ENCODE measurements at regions not wholly inside any gene's neighbourhood (a gene's known extent, or its start where the extent isn't known, plus 50 kb on each side); places are given as distances from the start of the nearest gene placed in this dataset.

DNA sequence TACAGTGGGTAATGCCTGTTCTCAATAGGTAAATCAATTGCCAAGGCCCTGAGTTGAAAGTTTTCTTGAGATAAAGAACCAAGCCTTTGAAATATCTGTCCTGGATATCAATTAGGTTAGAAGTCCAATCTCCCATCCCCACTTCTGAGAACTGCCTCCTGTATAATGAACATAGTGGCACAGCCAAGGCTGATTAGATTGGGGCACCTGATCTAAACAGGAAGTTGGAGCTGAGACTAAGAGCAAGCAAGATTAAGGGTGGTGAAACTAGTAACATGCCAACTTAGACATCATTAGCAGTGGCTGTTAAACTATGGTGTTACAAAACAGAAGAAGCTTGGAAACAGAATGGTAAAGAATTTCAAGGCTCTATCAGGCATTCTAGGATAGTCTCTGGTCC is 137.7 kb upstream of the TMEM108 start:
- no peak for DNase-seq (ENCODE audit: extremely low read depth in 1 of 2, low read depth in 1 of 2)

DNA sequence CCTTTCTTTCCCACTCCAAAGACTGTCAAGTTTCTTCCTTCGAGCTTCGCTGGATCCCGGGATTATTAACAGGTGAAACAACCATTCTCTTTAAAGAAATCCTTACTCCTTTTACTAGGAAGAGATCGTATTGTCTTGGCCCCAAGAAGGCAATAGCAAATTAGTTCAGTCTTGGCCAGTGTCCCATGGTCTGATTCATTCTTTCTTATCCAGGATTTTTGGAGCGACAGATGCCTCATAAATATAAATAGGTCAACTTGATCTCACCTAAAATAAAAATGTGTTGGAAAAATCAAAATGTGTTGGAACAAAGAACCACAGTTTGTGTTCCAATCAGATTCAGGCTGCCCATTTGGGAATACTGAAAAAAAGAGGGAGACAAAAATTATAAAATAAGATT is 140.1 kb upstream of the TMEM108 start:
- DNase-seq (ENCODE audit: extremely low read depth in 1 of 2, low read depth in 1 of 2), result no peak

DNA sequence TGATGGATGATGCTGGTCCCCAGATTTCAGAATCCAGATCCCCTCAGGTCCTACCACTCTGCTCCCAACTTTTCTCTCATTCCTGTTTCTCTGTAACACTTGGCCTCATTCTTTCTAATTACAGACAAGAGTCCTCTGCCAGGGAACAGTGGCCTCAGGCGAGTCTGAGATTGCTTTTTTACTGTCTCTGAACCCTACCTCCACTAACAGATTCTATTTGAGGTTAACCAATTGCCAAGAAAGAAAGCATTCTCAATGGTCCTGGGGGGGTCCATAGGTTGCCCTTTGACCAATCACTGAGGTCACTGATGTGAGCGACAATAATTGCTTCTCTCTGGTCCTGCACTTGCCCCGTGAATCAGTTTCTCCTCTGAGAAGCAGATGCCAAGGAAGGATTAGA is 145.2 kb upstream of the TMEM108 start:
- DNase-seq (ENCODE audit: extremely low read depth in 1 of 2, low read depth in 1 of 2), result no peak

DNA sequence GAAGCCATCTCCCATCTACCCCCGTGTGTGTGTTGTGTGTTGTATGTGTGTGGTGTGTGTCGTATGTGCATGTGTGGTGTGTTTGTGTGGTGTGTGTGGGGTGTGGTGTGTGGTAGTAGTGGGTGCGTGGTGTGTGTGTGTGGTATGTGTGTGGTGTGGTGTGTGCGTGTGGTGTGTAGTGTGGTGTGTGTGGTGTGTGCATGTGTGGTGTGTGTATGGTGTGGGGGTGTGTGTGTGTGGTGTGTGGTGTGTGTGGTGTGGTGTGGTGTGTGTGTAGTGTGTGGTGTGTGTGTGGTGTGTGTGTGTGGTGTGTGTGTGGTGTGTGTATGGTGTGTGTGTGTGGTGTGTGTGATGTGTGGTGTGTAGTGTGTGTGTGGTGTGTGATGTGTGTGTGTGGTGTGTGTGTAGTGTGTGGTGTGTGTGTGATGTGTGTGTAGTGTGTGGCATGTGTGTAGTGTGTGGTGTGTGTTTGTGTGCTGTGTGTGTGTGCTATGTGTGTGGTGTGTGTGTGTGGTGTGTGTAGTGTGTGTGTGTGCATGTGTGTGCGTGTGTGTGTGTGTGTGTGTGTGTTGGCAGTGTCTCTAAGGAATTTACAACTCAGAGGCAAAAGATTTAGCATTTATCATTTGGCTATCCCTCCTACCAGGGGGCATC is 156.3 kb upstream of the TMEM108 start:
- no peak for DNase-seq (ENCODE audit: extremely low read depth in 1 of 2, low read depth in 1 of 2)

DNA sequence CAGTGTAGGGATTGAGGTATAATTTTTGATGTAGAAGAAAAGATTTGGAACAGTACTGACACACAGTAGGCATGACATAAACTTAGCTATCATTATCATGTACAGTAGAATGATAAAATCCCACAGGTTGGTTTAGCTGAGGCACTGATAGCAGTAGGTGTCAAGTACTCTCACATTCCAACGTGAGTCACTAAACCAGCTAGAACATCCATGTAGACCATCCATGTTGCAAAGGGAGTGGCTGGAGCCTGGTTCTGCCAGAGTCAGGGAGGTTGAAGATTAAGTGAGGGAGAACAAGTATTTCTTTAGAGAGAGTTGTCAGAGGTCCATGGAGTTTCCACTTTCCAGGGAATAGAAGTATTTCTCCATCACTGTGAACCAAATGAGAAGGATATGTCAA is 157.2 kb upstream of the TMEM108 start:
- no peak for DNase-seq (ENCODE audit: extremely low read depth in 1 of 2, low read depth in 1 of 2)

DNA sequence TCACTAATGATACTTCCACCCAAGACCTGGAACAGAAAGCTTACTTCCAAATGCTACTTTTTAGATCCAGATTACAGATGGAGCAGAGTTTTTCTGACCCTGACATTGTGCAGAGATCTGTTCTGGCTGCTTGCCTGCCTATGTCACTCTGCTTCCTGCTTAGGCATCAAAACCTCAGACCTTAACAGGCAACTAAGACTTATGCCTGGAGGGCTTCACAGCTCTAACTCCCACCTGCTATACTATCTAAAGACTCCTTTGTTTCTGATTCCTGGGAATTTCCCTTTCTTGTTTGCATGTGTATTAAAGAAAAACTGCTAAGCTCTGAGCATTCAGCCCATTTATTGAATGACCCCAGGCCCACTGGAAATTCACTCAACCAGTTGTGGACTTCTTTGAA is 157.4 kb upstream of the NPHP3 start:
- no peak for DNase-seq (ENCODE audit: extremely low read depth in 1 of 2, low read depth in 1 of 2)

DNA sequence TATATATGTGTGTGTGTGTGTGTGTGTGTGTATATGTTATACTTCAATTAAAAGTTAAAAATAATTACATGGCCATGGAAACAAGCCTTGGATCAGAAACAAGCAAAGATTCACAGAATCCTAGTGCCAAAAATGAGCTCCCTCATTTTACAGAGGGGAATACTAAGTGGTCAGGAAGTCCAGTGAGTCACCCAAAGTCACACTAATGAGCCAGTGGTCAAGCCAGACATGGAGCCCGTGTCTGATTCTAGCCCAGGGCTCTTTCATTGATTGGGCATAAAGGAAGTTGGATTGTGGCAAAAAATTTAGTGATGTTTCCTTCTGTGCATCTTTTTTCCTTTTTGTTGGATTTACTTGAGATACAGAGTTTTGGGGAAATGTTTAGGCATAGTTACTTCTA is 152.5 kb upstream of the NPHP3 start:
- DNase-seq (ENCODE audit: extremely low read depth in 1 of 2, low read depth in 1 of 2), result no peak

DNA sequence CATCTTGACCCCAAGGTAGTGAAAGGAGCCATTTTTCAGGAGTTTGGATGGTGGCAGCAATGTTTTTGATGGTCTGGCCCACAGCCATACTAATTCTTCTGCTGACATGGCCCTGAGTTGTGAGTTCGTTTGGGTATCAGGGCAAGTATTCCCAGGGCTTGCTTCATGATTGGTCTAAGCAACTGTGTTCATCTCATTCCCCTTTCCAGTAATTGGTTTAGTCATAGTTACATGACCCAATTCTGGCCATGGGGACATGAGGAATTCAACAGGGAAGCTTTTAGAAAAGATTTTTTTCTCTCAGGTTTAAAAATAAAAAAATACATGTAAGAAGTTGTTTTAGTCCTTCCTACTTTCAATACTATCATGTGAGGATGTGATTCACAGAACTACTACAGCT is 150.5 kb upstream of the NPHP3 start:
- no peak for DNase-seq (ENCODE audit: extremely low read depth in 1 of 2, low read depth in 1 of 2)

DNA sequence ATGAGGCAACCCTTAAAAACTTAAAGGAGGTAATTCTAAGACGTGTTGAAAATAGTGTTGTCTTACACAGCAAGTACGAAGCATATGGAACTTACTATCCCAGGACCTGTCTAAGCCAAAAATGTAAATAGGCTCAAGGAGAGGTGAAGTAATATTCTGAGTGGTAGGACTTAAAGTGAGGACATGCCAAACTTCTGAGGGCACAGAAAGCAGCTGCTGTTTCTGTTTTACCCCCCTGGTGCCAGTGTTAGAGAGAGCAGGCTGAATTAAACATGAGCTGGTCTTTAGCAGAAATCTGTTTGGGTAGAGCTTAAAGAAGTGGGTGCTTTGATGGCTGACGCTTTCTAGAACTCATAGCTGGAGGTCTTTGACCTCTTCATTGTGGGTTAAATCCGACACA is 149.7 kb upstream of the NPHP3 start:
- no peak for DNase-seq (ENCODE audit: extremely low read depth in 1 of 2, low read depth in 1 of 2)

DNA sequence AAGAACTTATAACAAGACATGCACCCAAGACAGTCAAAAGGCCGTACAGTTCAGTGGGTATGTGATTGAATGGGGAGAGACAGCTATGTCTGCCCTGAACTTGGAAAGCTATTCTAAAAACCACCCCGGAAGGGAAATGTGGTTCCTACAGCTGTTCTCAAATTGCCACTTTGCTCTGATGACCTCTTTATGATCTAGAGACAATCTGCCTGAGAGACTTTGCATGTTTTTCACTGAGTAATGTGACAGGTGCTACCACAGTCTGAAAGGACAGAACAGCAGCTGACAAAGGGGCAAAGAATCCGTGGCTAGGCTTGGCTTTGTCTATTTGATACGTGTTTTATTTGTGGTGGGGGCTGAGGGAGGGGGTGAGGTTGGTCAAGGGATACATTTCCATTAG is 148.3 kb upstream of the NPHP3 start:
- DNase-seq (ENCODE audit: extremely low read depth in 1 of 2, low read depth in 1 of 2), result no peak

DNA sequence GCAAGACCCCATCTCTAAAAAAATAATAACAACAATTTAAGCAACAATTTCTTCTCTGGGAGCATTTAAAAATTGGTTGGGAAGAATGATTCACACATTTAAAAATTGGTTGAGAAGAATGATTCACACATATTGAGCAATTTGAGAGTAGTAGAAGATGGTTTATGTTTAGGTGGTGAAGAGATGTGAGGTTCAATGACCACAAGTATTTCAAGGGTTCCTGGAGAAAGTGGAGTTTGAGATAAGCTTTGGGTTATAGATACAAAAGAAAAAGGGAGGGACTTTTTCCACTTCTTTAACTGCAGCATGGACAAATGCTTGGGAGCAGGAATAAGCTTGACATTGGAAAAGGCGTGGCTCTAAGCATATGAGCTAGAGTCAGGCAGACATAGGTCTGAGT is 145.7 kb upstream of the NPHP3 start:
- DNase-seq (ENCODE audit: extremely low read depth in 1 of 2, low read depth in 1 of 2), result no peak

DNA sequence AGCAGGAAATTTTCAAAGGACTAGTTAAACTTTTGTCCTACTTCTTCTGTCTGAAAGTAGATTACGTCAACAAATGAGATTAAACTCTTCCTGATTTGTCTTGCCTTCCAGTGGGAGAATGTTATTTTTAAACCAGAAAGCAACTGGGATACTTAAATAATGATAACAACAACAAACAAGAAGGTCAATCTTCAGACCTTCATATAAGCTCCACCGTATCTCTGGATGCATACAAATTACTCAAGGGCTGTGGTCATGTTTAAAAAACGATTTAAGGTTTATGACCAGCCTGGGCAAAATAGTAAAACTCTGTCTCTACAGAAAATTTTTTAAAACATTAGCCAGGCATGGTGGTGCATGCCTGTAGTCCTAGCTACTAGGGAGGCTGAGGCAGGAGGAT is 145.3 kb upstream of the NPHP3 start:
- no peak for DNase-seq (ENCODE audit: extremely low read depth in 1 of 2, low read depth in 1 of 2)

DNA sequence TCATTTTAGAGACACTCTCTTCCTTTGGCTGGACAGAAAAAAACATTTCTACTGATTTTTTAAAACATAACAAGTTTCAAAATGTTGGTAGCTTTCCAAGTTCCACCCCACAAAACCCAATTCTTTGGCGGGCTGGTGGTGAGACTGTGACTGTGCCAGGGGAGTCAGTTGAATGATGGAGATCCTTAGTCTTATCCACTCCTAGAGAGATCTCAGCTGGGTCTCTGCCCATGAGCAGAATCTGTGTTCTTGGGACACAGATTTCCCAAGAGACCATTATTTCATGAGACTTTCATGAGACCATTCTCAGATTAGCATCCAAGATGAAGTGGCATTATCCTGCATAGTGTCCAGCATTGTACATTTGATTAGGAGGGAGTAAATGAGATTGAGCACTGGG is 135.1 kb upstream of the NPHP3 start:
- DNase-seq (ENCODE audit: extremely low read depth in 1 of 2, low read depth in 1 of 2), result no peak

DNA sequence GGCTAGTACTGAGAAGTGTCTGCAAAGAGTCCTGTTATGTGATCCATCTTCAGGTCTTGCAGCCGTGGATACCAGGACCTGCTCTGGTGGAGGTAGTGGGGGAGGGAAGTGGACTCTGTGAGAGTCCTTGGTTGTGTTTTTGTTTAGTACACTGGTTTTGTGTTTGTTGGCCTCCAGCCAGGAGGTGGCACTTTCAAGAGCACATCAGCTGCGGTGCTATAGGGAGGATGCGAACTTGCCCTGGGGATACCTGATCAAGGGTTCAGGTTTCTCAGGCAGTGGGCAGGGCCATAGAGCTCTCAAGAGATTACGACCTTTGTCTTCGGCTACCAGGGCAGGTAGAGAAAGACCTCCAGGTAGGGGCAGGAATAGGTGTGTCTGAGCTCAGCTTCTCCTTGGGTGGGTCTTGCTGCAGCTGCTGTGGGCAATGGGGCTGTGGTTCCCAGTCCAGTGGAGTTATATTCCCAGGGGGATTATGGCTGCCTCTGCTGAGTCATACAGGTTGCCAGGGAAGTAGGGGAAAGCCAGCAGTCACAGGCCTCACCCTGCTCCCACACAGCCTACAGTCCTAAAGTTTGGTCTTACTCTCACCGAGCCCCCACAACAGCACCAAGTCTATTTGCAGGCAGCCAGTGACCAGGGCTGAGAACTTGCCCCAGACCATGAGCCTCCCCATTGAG is 132.8 kb upstream of the NPHP3 start:
- DNase-seq (ENCODE audit: extremely low read depth in 1 of 2, low read depth in 1 of 2), result no peak

DNA sequence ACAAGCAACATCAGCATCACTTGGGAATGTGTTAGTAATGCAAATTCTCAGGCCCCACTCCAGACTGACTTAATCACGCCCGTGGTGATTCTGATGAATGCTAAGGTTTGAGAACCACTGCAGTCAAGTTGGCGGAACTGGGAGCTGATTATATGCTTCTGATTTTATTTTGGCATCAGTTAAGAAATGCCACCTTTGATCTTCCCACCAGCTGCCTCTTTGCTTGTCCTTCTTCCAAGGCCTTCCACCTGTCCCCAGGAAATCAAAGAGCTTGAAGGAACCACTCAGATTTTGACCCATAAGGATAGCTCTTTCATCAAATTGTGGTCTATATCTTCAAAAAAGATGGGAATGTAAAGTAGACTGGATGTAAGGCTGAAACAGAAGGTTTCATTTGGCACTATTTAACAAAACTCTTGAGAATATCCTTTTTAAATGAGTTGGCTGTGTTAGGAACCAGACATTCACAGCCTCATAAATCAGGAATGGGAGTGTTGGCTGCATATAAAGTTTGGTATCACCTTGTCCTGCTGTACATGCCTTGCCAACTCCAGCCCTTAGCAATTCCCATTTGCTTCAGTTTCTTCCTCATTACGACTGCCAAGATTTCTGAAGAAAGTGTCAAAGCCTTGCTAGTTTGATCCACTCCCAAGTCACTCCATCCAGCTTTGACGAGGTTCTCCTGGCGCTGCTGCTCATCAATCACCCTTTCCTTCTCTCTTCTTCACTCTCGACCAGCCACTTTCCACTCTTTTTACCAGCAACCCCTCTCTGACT is 125.8 kb upstream of the NPHP3 start:
- no peak for DNase-seq (ENCODE audit: extremely low read depth in 1 of 2, low read depth in 1 of 2)

DNA sequence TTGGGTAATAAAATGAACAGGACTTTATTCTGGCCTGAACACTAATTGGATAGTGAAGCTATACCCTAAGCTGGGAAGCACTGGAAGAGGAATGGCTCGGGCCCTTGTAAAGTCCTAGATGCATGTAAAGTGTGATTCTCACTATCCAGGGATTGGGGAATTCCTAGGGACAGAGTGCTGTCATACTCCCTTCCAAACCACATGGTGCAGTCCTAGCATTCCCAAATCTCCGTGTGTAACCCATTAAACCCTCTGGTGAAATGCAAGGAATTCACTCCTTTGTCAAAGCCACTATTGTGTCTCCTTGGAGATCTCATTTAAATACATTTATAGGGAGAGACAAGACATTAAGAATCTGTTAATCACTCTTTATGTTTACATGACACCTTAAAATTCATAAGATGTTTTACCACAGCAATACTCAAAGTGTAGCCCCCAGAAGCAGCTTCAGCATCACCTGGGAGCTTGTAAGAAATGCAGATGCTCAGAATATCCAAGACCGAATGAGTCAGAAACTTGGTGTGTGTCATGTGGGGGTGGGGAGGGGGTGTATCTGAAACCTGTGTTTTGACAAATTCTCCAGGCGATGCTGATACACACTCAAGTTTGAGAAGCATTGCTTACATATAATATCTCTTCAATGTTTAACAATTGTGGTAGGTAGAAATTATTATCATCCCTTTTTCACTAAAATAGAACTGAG is 121.8 kb upstream of the NPHP3 start:
- DNase-seq (ENCODE audit: extremely low read depth in 1 of 2, low read depth in 1 of 2), result no peak

DNA sequence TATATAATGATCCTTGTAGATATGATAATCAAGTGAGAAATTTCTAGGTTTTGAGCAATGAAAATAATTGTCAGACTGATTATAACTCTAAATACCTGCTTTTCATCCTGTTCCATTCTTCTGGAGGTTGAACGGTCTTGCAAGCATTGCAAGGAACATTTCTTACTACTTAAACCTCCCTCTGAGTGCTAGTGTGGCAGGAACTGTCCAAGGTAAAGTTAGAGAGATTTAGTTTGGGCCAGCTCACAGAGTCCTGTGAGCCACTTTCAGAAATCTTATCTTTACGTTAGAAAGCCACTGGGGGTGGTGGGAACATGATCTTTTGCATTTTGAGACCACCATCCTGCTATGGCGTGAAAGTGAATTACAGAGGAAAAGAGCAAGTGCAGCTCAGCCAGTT is 121.1 kb upstream of the NPHP3 start:
- DNase-seq (ENCODE audit: extremely low read depth in 1 of 2, low read depth in 1 of 2), result no peak

DNA sequence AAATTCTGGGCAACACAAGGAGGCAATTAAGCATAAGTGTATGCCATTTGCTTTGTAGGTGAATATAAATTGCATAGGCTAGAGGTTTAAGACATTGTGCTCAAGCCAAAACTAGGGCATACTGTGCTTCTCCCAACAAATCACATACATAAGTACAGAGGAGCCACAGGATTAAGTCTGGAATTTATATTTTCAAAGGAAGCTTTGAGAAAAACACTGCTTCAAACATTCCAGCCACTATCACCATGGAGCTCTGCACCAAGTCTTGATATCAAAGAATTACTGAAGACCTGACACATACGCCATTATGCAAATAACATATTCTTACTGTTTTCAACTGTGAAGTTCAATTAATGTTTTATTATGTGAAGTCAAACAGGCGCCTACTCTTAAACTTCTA is 119.4 kb upstream of the NPHP3 start:
- no peak for DNase-seq (ENCODE audit: extremely low read depth in 1 of 2, low read depth in 1 of 2)

DNA sequence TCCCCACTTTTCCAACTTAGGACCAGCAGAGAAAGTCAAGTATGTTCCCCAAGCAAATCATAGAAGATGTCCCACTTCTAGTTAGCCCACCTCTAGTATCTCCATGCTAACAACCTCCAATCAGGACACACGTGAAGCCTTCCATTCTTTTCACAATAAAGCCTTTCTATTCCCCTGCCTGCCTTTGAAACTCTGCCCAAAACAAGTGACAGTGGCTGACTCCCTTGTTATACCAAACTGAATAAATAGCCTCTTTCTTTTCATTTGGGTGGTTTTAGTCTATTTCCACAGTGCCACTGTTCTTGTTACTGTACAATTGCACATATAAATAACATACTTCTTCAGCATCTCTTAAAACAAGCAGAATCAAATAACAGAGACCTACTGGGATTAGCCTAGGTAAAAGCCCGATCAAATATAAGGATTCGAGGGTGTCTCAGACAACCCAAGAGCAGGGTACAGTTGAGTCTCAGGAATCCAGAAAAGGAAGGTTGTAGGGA is 118.0 kb upstream of the NPHP3 start:
- DNase-seq (ENCODE audit: extremely low read depth in 1 of 2, low read depth in 1 of 2), result no peak

DNA sequence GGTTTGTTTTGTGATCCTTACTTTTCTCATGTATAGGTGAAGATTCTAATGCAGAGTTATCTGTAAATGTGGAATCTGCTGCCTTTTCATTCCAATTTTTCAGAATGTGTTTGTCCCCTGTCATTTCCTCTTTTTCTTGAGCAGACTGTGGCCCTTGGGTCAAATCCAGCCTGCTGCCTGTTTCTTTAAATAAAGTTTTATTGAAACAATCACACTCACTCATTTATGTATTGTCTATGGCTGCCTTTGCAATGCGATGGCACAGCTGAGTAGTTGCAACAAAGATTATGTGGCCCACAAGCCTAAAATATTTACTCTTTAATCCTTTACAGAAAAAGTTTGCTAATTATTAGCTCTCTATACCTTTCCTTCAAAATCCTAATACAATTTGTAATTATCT is 116.3 kb upstream of the NPHP3 start:
- DNase-seq (ENCODE audit: extremely low read depth in 1 of 2, low read depth in 1 of 2), result no peak

DNA sequence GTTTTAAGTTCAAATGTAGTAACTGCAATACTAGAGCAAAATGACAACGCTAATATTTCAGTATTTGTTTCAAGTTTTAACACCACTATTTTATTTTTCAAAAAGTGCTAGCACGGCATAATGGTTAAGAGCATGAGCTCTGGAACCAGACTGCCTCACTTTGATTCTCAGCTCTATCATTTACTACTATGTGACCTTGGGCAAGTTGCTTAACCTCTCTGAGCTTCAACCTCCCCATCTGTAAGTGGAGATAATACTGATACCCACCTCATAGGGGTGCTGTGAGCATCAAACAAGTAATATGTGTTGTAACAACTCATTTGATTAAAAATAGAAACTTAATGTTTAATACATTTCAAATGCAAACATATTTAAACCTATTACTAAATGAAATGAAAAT is 115.4 kb upstream of the NPHP3 start:
- no peak for DNase-seq (ENCODE audit: extremely low read depth in 1 of 2, low read depth in 1 of 2)

DNA sequence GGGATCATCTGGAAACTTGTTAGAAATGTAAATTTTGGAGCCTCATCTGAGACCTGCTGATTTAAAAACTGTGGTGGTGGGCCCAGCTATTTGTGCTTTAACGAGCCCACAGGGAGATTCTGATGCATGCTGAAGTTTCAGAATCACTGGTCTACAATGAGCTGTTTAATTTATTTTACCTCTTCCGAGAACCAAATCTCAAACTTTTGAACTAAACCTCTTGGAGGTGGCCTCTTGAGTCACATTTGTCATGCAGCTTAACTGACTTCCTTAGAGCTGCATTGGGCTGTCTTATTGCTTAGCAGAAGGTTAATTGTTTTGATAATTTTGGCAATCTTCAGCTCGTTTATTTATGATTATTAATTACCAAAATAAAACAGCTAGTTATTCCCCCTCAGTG is 112.1 kb upstream of the NPHP3 start:
- DNase-seq (ENCODE audit: extremely low read depth in 1 of 2, low read depth in 1 of 2), result no peak

Data from stimulated activated CD8-positive, alpha-beta memory T cell treated with anti-CD3 and anti-CD28 coated beads, Interleukin-7, amount 100 ng/mL, for 48 hours (primary cell).